Subcutaneous abdominal adipose tissue (tissue), 5 donors: ENCODE measurements at regions not wholly inside any gene's neighbourhood (a gene's known extent, or its start where the extent isn't known, plus 50 kb on each side); places are given as distances from the start of the nearest gene placed in this dataset.

Experiments used
- H3K27ac ChIP-seq: one replicate; pipeline ENCODE4 v1.7.0; 2013; ENCODE audit warnings: low read depth, mild to moderate bottlenecking, inconsistent platforms, low read length, moderate library complexity
- H3K27me3 ChIP-seq, 5 donors: one replicate each; pipeline ENCODE4 v1.7.0; 2013; ENCODE audit warnings: low read length in 5 of 5, inconsistent platforms in 1 of 5; ENCODE audit not compliant: control insufficient read depth in 5 of 5, insufficient read depth in 4 of 5
- H3K36me3 ChIP-seq, 5 donors: one replicate each; pipeline ENCODE4 v1.7.0; 2013; ENCODE audit warnings: low read length in 5 of 5; ENCODE audit not compliant: control insufficient read depth in 5 of 5, insufficient read depth in 5 of 5
- H3K4me1 ChIP-seq, 5 donors: one replicate each; pipeline ENCODE4 v1.7.0; 2013; ENCODE audit warnings: low read length in 5 of 5, mild to moderate bottlenecking in 3 of 5, moderate library complexity in 1 of 5; ENCODE audit not compliant: control insufficient read depth in 5 of 5, insufficient read depth in 5 of 5
- H3K4me3 ChIP-seq, 5 donors: one replicate each; pipeline ENCODE4 v1.7.0; 2013; ENCODE audit warnings: low read length in 5 of 5, low read depth in 1 of 5
- H3K9ac ChIP-seq, 5 donors: one replicate each; pipeline ENCODE4 v1.7.0; 2013; ENCODE audit warnings: low read length in 5 of 5, mild to moderate bottlenecking in 4 of 5, moderate library complexity in 3 of 5
- H3K9me3 ChIP-seq, 5 donors: one replicate each; pipeline ENCODE4 v1.7.0; 2013; ENCODE audit warnings: low read length in 5 of 5; ENCODE audit not compliant: control insufficient read depth in 5 of 5
- donor health status: healthy.
- donor health status: healthy.
- donor health status: healthy.
- donor health status: healthy.
- donor health status: healthy.

- no peak overlapping the region for H3K9ac ChIP-seq
- no peaks in the 10 kb centered on the region for H3K27me3 ChIP-seq
- H3K4me3 ChIP-seq: no peak overlapping the region
- no peaks in the 10 kb centered on the region for H3K9me3 ChIP-seq
- peaks cover 9 to 23% (median 14%) of the 10 kb centered on the region in 5 donors for H3K4me1 ChIP-seq
- H3K36me3 ChIP-seq: no peaks in the 10 kb centered on the region
- no peak overlapping the region for H3K27ac ChIP-seq
These were observed 177.9 kb downstream of the MACROH2A1 start for GRCh38 chr5:135221187-135221473.

- Histone ChIP-seq H3K4me3 (no peak overlapping the region), H3K9ac (no peak overlapping the region), H3K27ac (no peak overlapping the region), H3K9me3 (no peaks in the 10 kb centered on the region), H3K27me3 (no peaks in the 10 kb centered on the region), H3K4me1 (peaks cover 6 to 21% (median 9%) of the 10 kb centered on the region in 5 donors), H3K36me3 (no peaks in the 10 kb centered on the region)
These were observed 178.4 kb downstream of the MACROH2A1 start for GRCh38 chr5:135220394-135221186.

GRCh38 chr5:135219868-135220267 is 179.2 kb downstream of the MACROH2A1 start:
- Histone ChIP-seq H3K27ac (no peak overlapping the region), H3K36me3 (no peaks in the 10 kb centered on the region), H3K9ac (no peak overlapping the region), H3K4me3 (no peak overlapping the region), H3K4me1 (peaks cover 6 to 25% (median 9%) of the 10 kb centered on the region in 5 donors), H3K27me3 (no peaks in the 10 kb centered on the region), H3K9me3 (no peaks in the 10 kb centered on the region)

GRCh38 chr5:135218790-135219568 is 180.1 kb downstream of the MACROH2A1 start:
- H3K4me3 ChIP-seq: no peak overlapping the region
- H3K27ac ChIP-seq: no peak overlapping the region
- peaks cover 6 to 26% (median 10%) of the 10 kb centered on the region in 5 donors for H3K4me1 ChIP-seq
- H3K27me3 ChIP-seq: no peaks in the 10 kb centered on the region
- H3K36me3 ChIP-seq: no peaks in the 10 kb centered on the region
- H3K9ac ChIP-seq: no peak overlapping the region
- H3K9me3 ChIP-seq: no peaks in the 10 kb centered on the region

GRCh38 chr5:135218486-135218755 is 180.6 kb downstream of the MACROH2A1 start:
- no peak overlapping the region for H3K4me3 ChIP-seq
- peaks cover 6 to 26% (median 10%) of the 10 kb centered on the region in 5 donors for H3K4me1 ChIP-seq
- H3K36me3 ChIP-seq: no peaks in the 10 kb centered on the region
- no peak overlapping the region for H3K27ac ChIP-seq
- H3K27me3 ChIP-seq: no peaks in the 10 kb centered on the region
- H3K9me3 ChIP-seq: no peaks in the 10 kb centered on the region
- H3K9ac ChIP-seq: no peak overlapping the region

- H3K9ac ChIP-seq: no peak overlapping the region
- no peaks in the 10 kb centered on the region for H3K9me3 ChIP-seq
- no peak overlapping the region for H3K4me3 ChIP-seq
- no peak overlapping the region for H3K27ac ChIP-seq
- H3K4me1 ChIP-seq: peaks cover 6 to 26% (median 10%) of the 10 kb centered on the region in 5 donors
- no peaks in the 10 kb centered on the region for H3K27me3 ChIP-seq
- no peaks in the 10 kb centered on the region for H3K36me3 ChIP-seq
These were observed 181.2 kb downstream of the MACROH2A1 start for GRCh38 chr5:135217669-135218485.

- H3K4me1 ChIP-seq: peaks cover 7 to 18% (median 10%) of the 10 kb centered on the region in 5 donors
- H3K27me3 ChIP-seq: no peaks in the 10 kb centered on the region
- no peak overlapping the region for H3K9ac ChIP-seq
- no peak overlapping the region for H3K4me3 ChIP-seq
- no peak overlapping the region for H3K27ac ChIP-seq
- no peaks in the 10 kb centered on the region for H3K9me3 ChIP-seq
- H3K36me3 ChIP-seq: no peaks in the 10 kb centered on the region
These were observed 182.3 kb downstream of the MACROH2A1 start for GRCh38 chr5:135216471-135217343.

GRCh38 chr5:135215617-135216470 is 181.8 kb upstream of the PITX1 start:
- Histone ChIP-seq H3K9ac (no peak overlapping the region), H3K36me3 (no peaks in the 10 kb centered on the region), H3K27me3 (no peaks in the 10 kb centered on the region), H3K27ac (no peak overlapping the region), H3K4me1 (peaks cover 8 to 18% (median 10%) of the 10 kb centered on the region in 5 donors), H3K4me3 (no peak overlapping the region), H3K9me3 (no peaks in the 10 kb centered on the region)
